DOHH2 (cell line): ENCODE measurements at regions not wholly inside any gene's neighbourhood (a gene's known extent, or its start where the extent isn't known, plus 50 kb on each side); places are given as distances from the start of the nearest gene placed in this dataset.

ENCODE experiments used
- EZH2phosphoT487 ChIP-seq: fragments of 200-600 bp; sonication (generic); IDR thresholded peaks from 2 replicates; pipeline ENCODE4 v1.6.1; 2017; ENCODE audit warnings: borderline replicate concordance, mild to moderate bottlenecking, antibody characterized with exemption, low read length, moderate library complexity, mixed read lengths
- TF ChIP-seq, protein P1 (sequence below): fragments of 200-600 bp; sonication (generic); IDR thresholded peaks from one replicate; pipeline ENCODE4 v1.5.1; 2014; ENCODE audit warnings: antibody characterized with exemption, mild to moderate bottlenecking, low read depth, low read length; ENCODE audit not compliant: poor library complexity, severe bottlenecking

DNA sequence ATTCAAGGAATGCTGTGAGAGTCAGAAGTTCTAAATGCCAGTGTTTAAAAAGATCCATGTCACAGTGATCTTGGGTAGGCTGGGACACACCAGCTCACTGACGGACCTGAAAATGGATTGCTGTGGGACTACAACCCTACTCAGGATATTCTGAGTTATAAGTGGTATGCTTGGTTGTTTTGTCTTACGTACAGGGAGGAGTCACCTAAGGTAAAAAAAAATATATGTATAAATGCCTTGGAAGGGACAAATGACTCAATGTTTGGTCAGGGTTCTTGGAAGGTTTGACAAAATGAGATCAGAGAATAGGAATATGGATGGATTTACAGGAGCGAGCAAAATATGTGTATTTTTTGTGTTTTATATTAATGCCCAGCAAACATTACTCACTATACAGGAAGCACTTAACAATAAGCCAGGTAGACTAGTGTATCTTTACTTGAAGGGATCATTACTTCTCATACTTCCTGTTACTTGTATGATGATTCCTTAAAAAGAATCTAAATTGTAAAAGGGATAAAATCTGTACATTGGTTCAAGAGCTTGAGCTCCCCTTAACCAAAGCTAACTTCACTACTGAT lies 767.3 kb downstream of the GBE1 start:
- TF ChIP-seq, protein P1, sequence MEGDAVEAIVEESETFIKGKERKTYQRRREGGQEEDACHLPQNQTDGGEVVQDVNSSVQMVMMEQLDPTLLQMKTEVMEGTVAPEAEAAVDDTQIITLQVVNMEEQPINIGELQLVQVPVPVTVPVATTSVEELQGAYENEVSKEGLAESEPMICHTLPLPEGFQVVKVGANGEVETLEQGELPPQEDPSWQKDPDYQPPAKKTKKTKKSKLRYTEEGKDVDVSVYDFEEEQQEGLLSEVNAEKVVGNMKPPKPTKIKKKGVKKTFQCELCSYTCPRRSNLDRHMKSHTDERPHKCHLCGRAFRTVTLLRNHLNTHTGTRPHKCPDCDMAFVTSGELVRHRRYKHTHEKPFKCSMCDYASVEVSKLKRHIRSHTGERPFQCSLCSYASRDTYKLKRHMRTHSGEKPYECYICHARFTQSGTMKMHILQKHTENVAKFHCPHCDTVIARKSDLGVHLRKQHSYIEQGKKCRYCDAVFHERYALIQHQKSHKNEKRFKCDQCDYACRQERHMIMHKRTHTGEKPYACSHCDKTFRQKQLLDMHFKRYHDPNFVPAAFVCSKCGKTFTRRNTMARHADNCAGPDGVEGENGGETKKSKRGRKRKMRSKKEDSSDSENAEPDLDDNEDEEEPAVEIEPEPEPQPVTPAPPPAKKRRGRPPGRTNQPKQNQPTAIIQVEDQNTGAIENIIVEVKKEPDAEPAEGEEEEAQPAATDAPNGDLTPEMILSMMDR: no peak
- no peak for TF ChIP-seq EZH2phosphoT487
